ENCODE measurements at regions not wholly inside any gene's neighbourhood (a gene's known extent, or its start where the extent isn't known, plus 50 kb on each side); places are given as distances from the start of the nearest gene placed in this dataset.
"Not testable (repeated sequence)": the region's sequence is repeated elsewhere in the genome, so short reads cannot be mapped to it uniquely, and the experiment has no call there.

DNA sequence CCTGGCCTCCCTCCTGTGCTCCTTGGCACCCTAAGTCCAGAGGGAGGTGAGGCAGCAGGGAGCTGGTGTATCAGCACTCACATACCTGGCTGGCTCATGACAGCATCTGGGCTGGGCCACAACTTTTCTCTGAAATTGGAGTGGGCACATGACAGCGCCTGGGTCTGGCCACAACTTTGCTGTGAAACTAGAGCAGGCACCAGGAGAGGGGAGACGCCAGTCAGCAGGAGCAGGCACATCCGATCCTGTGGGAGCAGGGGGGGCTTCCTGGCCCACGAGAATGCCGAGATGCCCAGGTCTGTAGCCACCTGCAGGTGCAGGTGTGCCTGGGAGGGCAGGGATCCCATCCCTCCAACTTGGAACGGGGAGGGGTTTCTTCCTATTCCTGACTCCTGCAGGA is 69.7 kb upstream of the PPP3CA start:
- no peaks in the 10 kb centered on the region for H3K9me3 Mint-ChIP-seq
- H3K36me3 Mint-ChIP-seq = no peaks in the 10 kb centered on the region
- H3K27ac Mint-ChIP-seq = no peak overlapping the region
- DNase-seq (ENCODE audit: low spot score in 2 of 2) (no peak), ATAC-seq (no peak)

GRCh38 chr4:101415962-101416361 is 68.6 kb upstream of the PPP3CA start:
- H3K9me3 Mint-ChIP-seq = no peaks in the 10 kb centered on the region
- no peak overlapping the region for H3K27ac Mint-ChIP-seq
- no peak for ATAC-seq
- no peak for DNase-seq (ENCODE audit: low spot score in 2 of 2)
- no peaks in the 10 kb centered on the region for H3K36me3 Mint-ChIP-seq

- Mint-ChIP-seq H3K36me3 (peaks cover 0 to 1% of the 10 kb centered on the region in 2 donors), H3K27ac (no peak overlapping the region), H3K9me3 (peaks cover under 1% of the 10 kb centered on the region in 2 donors)
- ATAC-seq (no peak), DNase-seq (ENCODE audit: low spot score in 2 of 2) (no peak)
Observed at GRCh38 chr4:101414496-101414895, 67.2 kb upstream of the PPP3CA start.

GRCh38 chr4:101411926-101412325 is 64.6 kb upstream of the PPP3CA start:
- H3K27ac Mint-ChIP-seq = no peak overlapping the region
- peaks cover 3 to 4% of the 10 kb centered on the region in 2 donors for H3K9me3 Mint-ChIP-seq
- DNase-seq (ENCODE audit: low spot score in 2 of 2) = no peak
- no peak for ATAC-seq
- peaks cover 0 to 4% of the 10 kb centered on the region in 2 donors for H3K36me3 Mint-ChIP-seq

- DNase-seq (ENCODE audit: low spot score in 2 of 2); H3K27ac Mint-ChIP-seq; H3K36me3 Mint-ChIP-seq; H3K9me3 Mint-ChIP-seq; ATAC-seq: not testable (repeated sequence)
Observed at GRCh38 chr4:101411281-101411910, 64.1 kb upstream of the PPP3CA start.

DNA sequence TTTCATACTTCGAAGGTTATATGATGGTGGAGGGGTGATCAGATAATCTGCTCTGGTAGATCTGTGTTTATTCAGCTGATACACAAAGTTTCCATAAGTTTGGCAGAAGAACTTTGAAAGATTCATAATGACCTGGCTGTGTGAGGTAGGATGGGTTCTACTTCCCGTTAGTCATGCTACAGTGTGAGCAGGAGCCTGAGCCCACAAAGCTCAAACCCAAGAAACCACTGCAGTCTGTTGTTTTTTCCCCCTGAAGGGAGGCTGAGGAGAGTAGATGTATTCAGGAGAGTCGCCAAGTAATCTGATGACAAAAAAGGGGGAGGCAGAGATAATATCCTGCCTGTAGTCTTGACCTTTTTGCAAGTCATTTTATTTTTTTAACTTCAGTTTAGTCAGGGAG is 52.8 kb upstream of the PPP3CA start:
- H3K36me3 Mint-ChIP-seq = no peaks in the 10 kb centered on the region
- H3K9me3 Mint-ChIP-seq = no peaks in the 10 kb centered on the region
- DNase-seq (ENCODE audit: low spot score in 2 of 2) = no peak
- no peak overlapping the region for H3K27ac Mint-ChIP-seq
- ATAC-seq = peak; percentile 88 to 95

GRCh38 chr4:101398807-101399206 is 51.5 kb upstream of the PPP3CA start:
- H3K27ac Mint-ChIP-seq = no peak overlapping the region
- H3K36me3 Mint-ChIP-seq = no peaks in the 10 kb centered on the region
- DNase-seq (ENCODE audit: low spot score in 2 of 2) (no peak), ATAC-seq (no peak)
- H3K9me3 Mint-ChIP-seq = no peaks in the 10 kb centered on the region

All from activated naive CD4-positive, alpha-beta T cell treated with anti-CD3 and anti-CD28 coated beads, Interleukin-2, amount 50 U/mL, for 72 hours (primary cell).